SK-N-SH treated with all-trans-retinoic acid at 6 μM for 48 hours (cell line): ENCODE measurements at regions not wholly inside any gene's neighbourhood (a gene's known extent, or its start where the extent isn't known, plus 50 kb on each side); places are given as distances from the start of the nearest gene placed in this dataset.

Experiments
- ARNTL ChIP-seq: fragments of 450-650 bp; formaldehyde crosslinking; IDR thresholded peaks from 2 replicates; pipeline ENCODE4 v1.5.0; 2020; ENCODE audit warnings: low read depth, mild to moderate bottlenecking, moderate library complexity, borderline replicate concordance
- BACH2 ChIP-seq: fragments of 250-450 bp; sonication (Bioruptor Pico); IDR thresholded peaks from 2 replicates; pipeline ENCODE4 v1.9.0; 2021; ENCODE audit warnings: mild to moderate bottlenecking, borderline replicate concordance
- CREB5 ChIP-seq: fragments of 250-450 bp; sonication (Bioruptor Pico); IDR thresholded peaks from 2 replicates; pipeline ENCODE4 v1.5.1; 2020; ENCODE audit warnings: low read depth, mild to moderate bottlenecking, moderate library complexity
- GLIS3 ChIP-seq: fragments of 250-450 bp; sonication (Bioruptor Pico); IDR thresholded peaks from 2 replicates; pipeline ENCODE4 v1.5.0; 2020; ENCODE audit warnings: mild to moderate bottlenecking, moderate library complexity
- OSR1 ChIP-seq: fragments of 250-450 bp; sonication (Bioruptor Pico); IDR thresholded peaks from 2 replicates; pipeline ENCODE4 v1.8.0; 2022; ENCODE audit warnings: moderate library complexity, mild to moderate bottlenecking, inconsistent platforms
- PATZ1 ChIP-seq: fragments of 250-450 bp; sonication (Bioruptor Pico); IDR thresholded peaks from 2 replicates; pipeline ENCODE4 v1.8.0; 2020; ENCODE audit warnings: mild to moderate bottlenecking, moderate library complexity, borderline replicate concordance
- POU6F1 ChIP-seq: fragments of 250-450 bp; sonication (Bioruptor Pico); IDR thresholded peaks from 2 replicates; pipeline ENCODE4 v1.8.0; 2021; ENCODE audit warnings: low read depth, mild to moderate bottlenecking, moderate library complexity, borderline replicate concordance
- RARB ChIP-seq: fragments of 250-450 bp; sonication (Bioruptor Pico); IDR thresholded peaks from 2 replicates; pipeline ENCODE4 v1.8.0; 2021; ENCODE audit warnings: mild to moderate bottlenecking, moderate library complexity
- TOX ChIP-seq: fragments of 250-450 bp; sonication (Bioruptor Pico); IDR thresholded peaks from 2 replicates; pipeline ENCODE4 v1.8.0; 2021; ENCODE audit warnings: mild to moderate bottlenecking, moderate library complexity, borderline replicate concordance
- TSHZ2 ChIP-seq: fragments of 250-450 bp; sonication (Bioruptor Pico); IDR thresholded peaks from 2 replicates; pipeline ENCODE4 v1.5.0; 2020; ENCODE audit warnings: mild to moderate bottlenecking, moderate library complexity
- ZFP3 ChIP-seq: fragments of 250-450 bp; sonication (Bioruptor Pico); IDR thresholded peaks from 2 replicates; pipeline ENCODE4 v1.5.0; 2020; ENCODE audit warnings: mild to moderate bottlenecking, moderate library complexity
- ZFP30 ChIP-seq: fragments of 450-650 bp; formaldehyde crosslinking; IDR thresholded peaks from 2 replicates; pipeline ENCODE4 v1.5.0; 2022; ENCODE audit warnings: mild to moderate bottlenecking, moderate library complexity
- ZNF70 ChIP-seq: fragments of 450-650 bp; formaldehyde crosslinking; IDR thresholded peaks from 2 replicates; pipeline ENCODE4 v1.5.0; 2020; ENCODE audit warnings: mild to moderate bottlenecking, moderate library complexity

- TF ChIP-seq TSHZ2 (CRISPR knock-in tag) = no peak
- TF ChIP-seq GLIS3 (CRISPR knock-in tag) = no peak
- no peak for TF ChIP-seq RARB (CRISPR knock-in tag)
- TF ChIP-seq ZFP30 (CRISPR knock-in tag) = no peak
- TF ChIP-seq CREB5 (CRISPR knock-in tag) = no peak
- TF ChIP-seq PATZ1 (CRISPR knock-in tag) = no peak
- no peak for TF ChIP-seq TOX
- no peak for TF ChIP-seq BACH2 (CRISPR knock-in tag)
- no peak for TF ChIP-seq ZFP3 (CRISPR knock-in tag)
- TF ChIP-seq OSR1 = no peak
- no peak for TF ChIP-seq ARNTL (CRISPR knock-in tag)
- TF ChIP-seq ZNF70 = no peak
- no peak for TF ChIP-seq POU6F1 (CRISPR knock-in tag)
Measured at GRCh38 chr15:61530769-61531168, 301.7 kb upstream of the RORA start.
